ENCODE measurements at regions not wholly inside any gene's neighbourhood (a gene's known extent, or its start where the extent isn't known, plus 50 kb on each side); places are given as distances from the start of the nearest gene placed in this dataset.
"Not testable (repeated sequence)": the region's sequence is repeated elsewhere in the genome, so short reads cannot be mapped to it uniquely, and the experiment has no call there.

DNA sequence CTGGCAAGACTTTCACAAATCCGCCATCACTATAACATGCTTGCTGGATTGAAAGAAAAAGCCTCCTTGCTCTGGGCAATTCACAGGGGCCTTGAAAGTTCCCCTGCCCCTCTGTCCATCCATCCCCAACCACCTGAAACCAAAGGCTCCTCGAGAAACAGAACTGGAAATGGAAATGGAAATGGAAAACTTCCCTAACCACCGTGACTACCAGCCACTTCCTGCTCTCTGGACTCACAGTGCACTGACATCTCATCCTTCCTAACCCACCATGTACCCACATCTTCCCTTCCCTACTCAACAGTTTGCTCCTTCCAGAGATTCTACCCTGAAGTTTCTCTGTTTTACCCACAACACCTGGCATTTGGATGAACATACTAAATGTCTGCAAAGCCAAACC, 603.6 kb upstream of the DIPK2B start:
- peak; percentile 33 for DNase-seq

DNA sequence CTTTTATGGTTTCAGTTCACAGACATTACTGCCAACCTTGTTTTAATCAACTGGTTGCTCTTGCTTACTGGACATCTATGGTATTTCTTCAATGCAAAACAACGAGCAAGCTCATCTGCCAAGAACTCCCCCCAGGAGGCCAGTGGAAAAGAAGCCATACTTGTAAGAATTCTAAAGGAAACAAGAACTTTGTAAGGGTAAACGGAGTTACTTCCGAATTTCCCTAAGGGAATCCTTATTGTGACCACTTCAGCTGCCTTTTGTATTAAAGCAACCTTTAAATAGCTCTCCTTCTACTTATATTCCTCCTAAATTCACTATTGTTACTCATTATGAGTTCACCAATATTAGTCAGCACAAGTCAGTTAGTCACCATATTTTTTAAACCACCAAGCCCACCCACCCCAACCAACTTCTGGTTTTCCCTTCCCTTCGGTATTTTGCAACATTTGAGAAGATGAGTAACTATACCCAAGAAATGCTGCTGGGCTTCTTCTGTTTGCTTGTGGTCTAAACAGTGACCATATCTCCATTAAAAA, 602.8 kb upstream of the DIPK2B start:
- peak; percentile 86 for DNase-seq

- DNase-seq = peak; percentile 48
These were observed 600.9 kb upstream of the DIPK2B start for GRCh38 chrX:45801554-45801953.

DNA sequence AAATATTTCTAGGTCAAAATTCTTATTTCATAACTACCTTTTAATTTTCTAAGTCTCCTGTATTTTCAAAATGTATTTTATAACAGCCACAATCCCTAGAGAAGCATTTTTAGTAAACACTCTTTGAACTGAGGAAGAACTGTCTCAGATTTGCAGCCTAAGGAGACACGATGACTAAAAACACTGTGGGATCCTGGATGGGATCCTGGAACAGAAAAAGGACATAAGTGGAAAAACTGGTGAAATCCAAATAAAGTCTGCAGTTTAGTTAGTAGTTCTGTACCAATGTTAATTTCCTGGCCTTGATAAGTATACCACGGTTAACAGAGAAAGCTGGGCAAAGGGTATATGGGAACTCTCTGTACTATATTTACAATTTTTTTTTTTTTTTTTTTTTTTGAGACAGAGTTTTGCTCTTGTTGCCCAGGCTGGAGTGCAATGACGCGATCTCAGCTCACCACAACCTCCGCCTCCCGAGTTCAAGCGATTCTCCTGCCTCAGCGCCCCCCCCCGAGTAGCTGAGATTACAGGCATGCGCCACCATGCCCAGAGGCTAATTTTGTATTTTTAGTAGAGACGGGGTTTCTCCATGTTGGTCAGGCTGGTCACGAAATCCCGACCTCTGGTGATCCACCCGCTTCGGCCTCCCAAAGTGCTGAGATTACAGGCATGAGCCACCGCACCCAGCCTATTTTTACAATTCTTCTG, 600.2 kb upstream of the DIPK2B start:
- DNase-seq = not testable (repeated sequence)

DNA sequence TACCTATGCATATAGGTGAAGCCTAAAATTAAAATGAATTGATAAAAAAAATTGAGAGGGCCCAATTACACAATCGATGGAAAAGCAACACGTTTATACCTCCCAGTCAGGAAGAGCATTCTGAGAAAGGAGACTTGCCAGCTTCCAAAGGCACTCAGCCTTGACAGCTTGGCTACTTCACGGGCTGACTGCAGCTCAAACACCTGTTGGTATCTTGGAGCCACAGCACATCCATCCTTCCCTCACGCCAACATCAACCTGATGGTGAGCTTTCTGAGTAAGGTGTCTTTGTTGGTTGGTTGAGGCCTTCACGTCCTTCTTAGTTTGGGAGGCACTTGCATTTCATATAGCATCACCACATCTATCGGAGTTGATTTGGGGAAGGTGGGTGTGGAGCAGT, 598.9 kb upstream of the DIPK2B start:
- no peak for DNase-seq

DNA sequence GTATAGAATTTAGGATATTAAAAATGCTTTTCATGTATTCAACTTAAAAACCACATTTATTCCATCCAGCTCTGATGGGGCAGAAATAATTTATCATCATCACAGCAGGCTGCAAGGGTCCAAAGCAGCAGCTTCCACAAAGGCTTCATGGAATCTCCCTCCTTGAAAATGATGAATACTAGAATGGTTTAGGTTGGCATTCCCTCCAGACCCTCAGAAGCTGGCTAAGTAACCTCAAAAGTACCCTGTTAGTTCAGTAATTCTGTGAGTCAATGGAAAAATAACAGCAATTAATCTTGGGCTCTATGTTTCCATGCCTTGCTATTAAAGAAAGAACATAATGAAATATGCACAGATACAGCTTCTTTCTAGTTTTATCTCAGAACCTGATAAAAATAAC, 594.9 kb upstream of the DIPK2B start:
- no peak for DNase-seq

DNA sequence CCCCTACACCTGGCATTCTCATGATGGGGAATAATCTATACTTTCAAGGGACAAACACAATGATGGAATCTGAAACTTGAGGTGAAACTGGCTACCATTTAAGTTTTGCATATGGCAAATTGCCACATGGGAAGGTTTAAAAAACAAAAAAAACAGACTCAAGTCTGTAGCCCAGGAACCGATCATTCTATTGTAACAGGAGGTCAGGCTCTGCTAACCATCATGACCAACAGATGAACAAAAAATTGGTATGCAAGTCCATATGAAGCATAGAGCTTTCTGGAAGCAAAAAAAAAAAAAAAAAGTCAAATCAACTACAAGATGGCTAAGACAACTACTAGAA, 594.3 kb upstream of the DIPK2B start:
- DNase-seq = no peak

DNA sequence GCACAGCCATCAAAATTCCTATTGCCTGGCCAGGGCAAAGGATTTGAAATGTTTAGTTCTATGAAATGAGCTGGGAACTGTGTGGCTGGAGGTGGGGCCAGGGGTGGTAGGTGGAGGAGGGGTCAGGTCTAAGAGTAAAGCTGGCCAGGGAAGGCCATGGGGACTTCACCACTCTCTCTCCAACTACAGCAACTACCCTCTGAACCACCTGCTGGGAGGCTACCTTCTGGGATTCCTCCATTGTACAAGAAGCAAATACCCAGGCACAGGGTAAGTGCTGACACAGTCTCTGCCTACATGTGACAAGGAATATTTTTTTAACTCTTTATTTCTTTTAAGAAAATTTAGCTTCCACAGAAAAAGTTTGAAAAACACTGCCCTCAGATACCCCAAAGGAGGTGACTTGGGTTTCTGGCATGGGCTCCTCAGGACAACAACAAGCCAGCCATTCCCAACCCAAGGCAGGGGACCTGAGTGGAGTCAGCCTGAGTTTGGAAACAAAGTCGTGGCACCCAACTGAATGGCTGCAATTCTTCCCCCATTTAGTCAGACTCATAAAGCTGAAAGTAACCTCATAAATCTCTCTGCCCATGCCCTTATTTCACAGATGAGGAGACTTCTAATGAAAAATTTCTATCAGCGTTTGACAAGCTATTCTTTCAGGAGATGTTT, 593.8 kb upstream of the DIPK2B start:
- no peak for DNase-seq

DNA sequence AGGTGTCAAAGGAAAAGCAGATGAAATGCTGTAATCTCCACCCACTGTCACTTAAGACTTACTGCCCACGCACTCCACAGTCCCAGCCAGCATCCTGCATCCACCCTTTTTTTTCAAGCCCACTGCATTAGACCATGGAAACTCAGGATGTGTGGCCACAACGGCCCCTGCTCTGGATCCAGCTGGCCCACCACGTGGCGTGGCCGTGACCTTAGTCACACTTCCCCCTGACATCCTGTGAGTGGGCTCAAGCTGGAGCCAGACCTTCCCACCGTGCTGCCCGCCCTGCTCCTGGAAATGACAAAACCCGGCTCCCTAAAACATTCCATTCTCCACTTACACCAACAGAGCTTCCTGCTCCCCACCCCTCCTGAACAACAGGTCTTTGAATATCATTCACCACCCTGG, 588.3 kb upstream of the DIPK2B start:
- DNase-seq = no peak

- no peak for DNase-seq
These were observed 587.6 kb upstream of the DIPK2B start for GRCh38 chrX:45788315-45788714.

DNA sequence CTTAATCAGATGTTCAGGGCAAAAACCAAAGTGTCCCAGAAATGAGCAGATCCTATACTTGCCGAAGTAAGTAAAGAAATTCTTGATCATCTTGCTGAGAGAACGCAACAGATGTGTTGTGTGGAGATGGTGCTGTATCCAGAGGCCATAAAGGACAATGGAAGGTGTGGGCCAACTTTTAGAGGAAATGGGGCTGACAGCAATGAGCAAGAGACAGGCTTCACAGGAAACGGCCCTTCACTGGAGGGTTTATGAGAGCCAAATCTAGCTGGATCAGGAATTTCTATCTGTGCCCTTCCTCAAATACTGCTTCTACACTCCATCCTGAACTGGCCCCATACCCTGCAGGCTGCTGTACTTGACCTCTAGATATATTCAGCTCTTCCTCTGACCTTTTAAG, 583.9 kb upstream of the DIPK2B start:
- DNase-seq = no peak

- no peak for DNase-seq
These were observed 582.3 kb upstream of the DIPK2B start for GRCh38 chrX:45783002-45783401.

GRCh38 chrX:45781901-45782553, 581.4 kb upstream of the DIPK2B start:
- peak; percentile 61 for DNase-seq

DNA sequence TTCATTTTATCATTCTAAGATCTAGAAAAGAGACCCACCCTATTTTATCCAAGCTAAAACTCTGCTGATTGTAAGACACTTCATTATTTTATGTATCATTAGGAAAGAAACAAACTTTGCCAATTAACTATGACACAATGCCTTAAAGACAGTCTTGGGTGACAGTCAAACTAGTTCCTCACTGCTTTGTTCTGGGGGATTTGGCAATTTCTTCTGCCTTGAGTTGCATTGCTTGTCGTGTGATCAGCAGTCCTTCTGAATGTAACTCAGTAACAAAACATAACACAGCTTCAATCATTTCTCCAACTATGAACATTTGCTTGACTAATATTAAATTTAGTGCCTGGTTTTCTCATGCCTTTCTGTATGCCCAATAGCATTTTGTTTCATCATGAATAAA, 577.9 kb upstream of the DIPK2B start:
- peak; percentile 67 for DNase-seq

- no peak for DNase-seq
These were observed 576.7 kb upstream of the DIPK2B start for GRCh38 chrX:45777366-45777765.

- no peak for DNase-seq
These were observed 574.8 kb upstream of the DIPK2B start for GRCh38 chrX:45775468-45775867.

GRCh38 chrX:45774961-45775360, 574.3 kb upstream of the DIPK2B start:
- DNase-seq = peak; percentile 55

GRCh38 chrX:45773572-45773971, 572.9 kb upstream of the DIPK2B start:
- no peak for DNase-seq

GRCh38 chrX:45771560-45772340, 571.1 kb upstream of the DIPK2B start:
- peak; percentile 82 for DNase-seq

GRCh38 chrX:45771114-45771513, 570.4 kb upstream of the DIPK2B start:
- peak; percentile 49 for DNase-seq

GRCh38 chrX:45769761-45770582, 569.3 kb upstream of the DIPK2B start:
- DNase-seq = peak; percentile 85

GRCh38 chrX:45768666-45769236, 568.1 kb upstream of the DIPK2B start:
- DNase-seq = no peak

All from suppressor macrophage treated with lipopolysaccharide for 4 hours (primary cell).